Activated T-cell treated with anti-CD3 and anti-CD28 coated beads, Interleukin-2, amount 50 U/mL, for 72 hours (primary cell): ENCODE measurements at regions not wholly inside any gene's neighbourhood (a gene's known extent, or its start where the extent isn't known, plus 50 kb on each side); places are given as distances from the start of the nearest gene placed in this dataset.

Experiments used
- ATAC-seq, 2 donors: fragments of 150-1000 bp; cut with Tn5 transposase; replicated peaks in 1 of 2; 2 replicates each; pipeline ENCODE4 v1.10.0; 2021; ENCODE audit warnings: moderate library complexity in 2 of 2, mild to moderate bottlenecking in 1 of 2
- DNase-seq, 2 donors: peaks; one replicate each; pipeline ENCODE4 v3.0.0; 2021 to 2022; ENCODE audit warnings: mixed read lengths in 1 of 2
- H3K27ac Mint-ChIP-seq: one replicate; pipeline ENCODE4 v1.8.0; 2022; ENCODE audit warnings: mild to moderate bottlenecking, moderate library complexity, mixed read lengths
- H3K27me3 Mint-ChIP-seq: one replicate; pipeline ENCODE4 v1.8.0; 2022; ENCODE audit warnings: low read depth, mixed read lengths
- H3K36me3 Mint-ChIP-seq, 2 donors: one replicate each; pipeline ENCODE4 v1.8.0; 2022; ENCODE audit warnings: mixed read lengths in 2 of 2, mild to moderate bottlenecking in 1 of 2; ENCODE audit not compliant: insufficient read depth in 2 of 2
- H3K4me1 Mint-ChIP-seq: one replicate; pipeline ENCODE4 v1.8.0; 2022; ENCODE audit warnings: low read depth, mixed read lengths
- H3K4me3 Mint-ChIP-seq, 2 donors: one replicate each; pipeline ENCODE4 v1.8.0; 2022; ENCODE audit warnings: mild to moderate bottlenecking in 2 of 2, mixed read lengths in 2 of 2, moderate library complexity in 2 of 2
- H3K9me3 Mint-ChIP-seq, 2 donors: one replicate each; pipeline ENCODE4 v1.8.0; 2022; ENCODE audit warnings: mixed read lengths in 2 of 2

DNA sequence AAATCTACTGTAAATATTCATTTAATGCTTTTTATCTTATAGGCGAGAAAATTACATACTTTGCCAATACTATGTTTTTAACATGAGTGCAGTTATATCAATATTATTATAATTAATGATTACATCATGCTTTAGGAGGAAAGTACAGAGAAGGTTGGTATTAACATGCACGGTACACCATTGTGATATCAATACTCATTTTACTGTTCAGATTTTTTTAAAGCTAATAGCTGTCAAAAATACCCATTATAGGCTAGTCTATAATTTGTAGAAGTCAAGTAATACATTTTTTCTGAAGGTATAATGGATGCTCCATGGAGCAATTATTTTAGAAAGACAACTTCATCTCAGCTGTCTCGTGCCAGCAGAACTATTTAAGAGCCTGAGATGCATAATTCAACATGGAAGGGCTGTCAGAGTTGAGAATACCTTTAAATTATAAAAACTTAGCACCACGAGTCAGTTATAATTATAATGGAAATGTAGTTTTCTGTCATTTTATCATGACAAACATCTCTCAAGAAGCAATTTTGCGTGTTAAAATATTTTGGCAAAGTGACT lies 1641.7 kb upstream of the ACVR2A start:
- no peaks in the 10 kb centered on the region for H3K4me1 Mint-ChIP-seq
- peaks cover under 1 to 4% of the 10 kb centered on the region in 2 donors for H3K9me3 Mint-ChIP-seq
- DNase-seq (no peak), ATAC-seq (no peak)
- no peaks in the 10 kb centered on the region for H3K36me3 Mint-ChIP-seq
- H3K4me3 Mint-ChIP-seq = no peak overlapping the region
- no peak overlapping the region for H3K27ac Mint-ChIP-seq
- H3K27me3 Mint-ChIP-seq = no peaks in the 10 kb centered on the region

DNA sequence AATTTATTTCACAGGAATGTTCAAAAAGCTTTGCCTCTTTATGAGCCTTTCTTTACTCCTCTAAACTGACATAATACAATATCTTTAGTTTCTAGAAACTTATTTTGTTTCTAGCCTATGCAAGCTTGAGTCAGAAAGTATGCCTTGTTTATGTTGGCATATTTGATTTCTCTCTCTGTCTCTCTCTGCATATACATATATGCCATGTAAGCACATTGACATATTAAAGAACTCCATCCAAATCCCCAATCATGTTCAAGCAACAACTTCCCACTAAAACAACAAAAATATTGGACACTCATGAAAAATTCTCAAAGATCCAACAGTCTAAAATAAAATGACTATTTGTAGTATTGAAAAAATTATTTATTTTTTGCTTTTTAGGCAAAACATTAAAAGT lies 1651.2 kb upstream of the ACVR2A start:
- DNase-seq (no peak), ATAC-seq (no peak)
- Mint-ChIP-seq H3K4me1 (no peaks in the 10 kb centered on the region), H3K9me3 (peaks cover 6 to 8% of the 10 kb centered on the region in 2 donors), H3K27me3 (no peaks in the 10 kb centered on the region), H3K36me3 (no peaks in the 10 kb centered on the region), H3K27ac (no peak overlapping the region), H3K4me3 (no peak overlapping the region)

- DNase-seq (no peak), ATAC-seq (no peak)
- no peak overlapping the region for H3K4me3 Mint-ChIP-seq
- H3K9me3 Mint-ChIP-seq = peaks cover 0 to 5% of the 10 kb centered on the region in 2 donors
- no peak overlapping the region for H3K27ac Mint-ChIP-seq
- H3K4me1 Mint-ChIP-seq = no peaks in the 10 kb centered on the region
- H3K36me3 Mint-ChIP-seq = no peaks in the 10 kb centered on the region
- no peaks in the 10 kb centered on the region for H3K27me3 Mint-ChIP-seq
These were observed 1655.3 kb upstream of the ACVR2A start for GRCh38 chr2:146189541-146189940.

DNA sequence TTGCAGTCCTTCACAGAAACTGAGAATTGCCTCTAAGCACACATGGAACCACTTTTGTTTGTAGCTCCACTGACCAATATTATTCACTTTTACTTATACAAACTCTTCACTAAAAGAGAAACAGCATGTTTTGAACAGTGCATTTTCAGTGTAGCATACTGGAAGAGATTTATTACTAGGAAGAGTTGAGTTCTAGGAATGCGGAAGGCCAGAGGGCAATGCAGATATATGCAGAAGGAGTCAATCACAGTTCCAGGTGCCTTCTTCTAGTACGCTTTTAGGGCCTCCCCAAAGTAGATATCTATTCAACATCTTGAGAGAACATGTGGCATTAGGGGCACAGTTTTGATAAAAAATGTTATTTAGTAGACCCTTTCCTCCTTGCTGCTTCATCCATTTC lies 1654.0 kb upstream of the ZEB2 start:
- no peak overlapping the region for H3K27ac Mint-ChIP-seq

GRCh38 chr2:146161256-146161882 lies 1641.5 kb upstream of the ZEB2 start:
- Mint-ChIP-seq H3K9me3 (peaks cover 0 to 1% of the 10 kb centered on the region in 2 donors), H3K4me3 (no peak overlapping the region), H3K27me3 (no peaks in the 10 kb centered on the region), H3K4me1 (no peaks in the 10 kb centered on the region), H3K27ac (no peak overlapping the region), H3K36me3 (no peaks in the 10 kb centered on the region)
- ATAC-seq (no peak), DNase-seq (no peak)

More for the DNA sequence above, 1654.0 kb upstream of the ZEB2 start:
- DNase-seq (no peak), ATAC-seq (no peak)
- no peaks in the 10 kb centered on the region for H3K27me3 Mint-ChIP-seq
- peaks cover 0 to 1% of the 10 kb centered on the region in 2 donors for H3K36me3 Mint-ChIP-seq
- H3K4me3 Mint-ChIP-seq = no peak overlapping the region
- peaks cover 5% of the 10 kb centered on the region in 2 donors for H3K9me3 Mint-ChIP-seq
- no peaks in the 10 kb centered on the region for H3K4me1 Mint-ChIP-seq

GRCh38 chr2:146158072-146158674 lies 1638.3 kb upstream of the ZEB2 start:
- no peaks in the 10 kb centered on the region for H3K4me1 Mint-ChIP-seq
- peaks cover 0 to 1% of the 10 kb centered on the region in 2 donors for H3K9me3 Mint-ChIP-seq
- no peak for ATAC-seq
- H3K36me3 Mint-ChIP-seq = no peaks in the 10 kb centered on the region
- no peak overlapping the region for H3K27ac Mint-ChIP-seq
- no peak overlapping the region for H3K4me3 Mint-ChIP-seq
- no peaks in the 10 kb centered on the region for H3K27me3 Mint-ChIP-seq
- no peak for DNase-seq

- H3K27me3 Mint-ChIP-seq = no peaks in the 10 kb centered on the region
- H3K36me3 Mint-ChIP-seq = no peaks in the 10 kb centered on the region
- no peak overlapping the region for H3K27ac Mint-ChIP-seq
- peaks cover 0 to 6% of the 10 kb centered on the region in 2 donors for H3K9me3 Mint-ChIP-seq
- no peaks in the 10 kb centered on the region for H3K4me1 Mint-ChIP-seq
- DNase-seq = no peak
- no peak overlapping the region for H3K4me3 Mint-ChIP-seq
- no peak for ATAC-seq
These were observed 1627.6 kb upstream of the ZEB2 start for GRCh38 chr2:146147448-146148012.

DNA sequence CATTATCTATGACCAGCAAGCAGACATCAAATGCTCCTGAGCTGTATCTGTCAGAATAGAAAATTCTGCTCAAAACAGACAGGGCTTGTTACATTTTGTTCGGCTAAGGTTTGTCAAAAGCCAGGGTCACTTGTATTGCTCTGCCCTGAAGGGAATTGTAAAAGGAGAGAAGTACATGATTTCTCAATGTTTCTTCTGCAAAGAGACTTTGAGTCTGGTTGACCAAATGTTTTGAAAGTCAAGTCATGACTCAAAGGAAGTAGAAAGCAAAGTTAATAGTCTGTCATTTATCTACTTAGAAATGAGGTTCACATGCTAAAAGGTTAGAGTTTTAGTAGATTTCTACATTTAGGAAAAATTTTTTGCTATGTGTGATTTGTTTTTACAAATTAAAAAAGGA lies 1624.1 kb upstream of the ZEB2 start:
- DNase-seq = no peak
- H3K36me3 Mint-ChIP-seq = no peaks in the 10 kb centered on the region
- H3K9me3 Mint-ChIP-seq = peaks cover 2 to 6% of the 10 kb centered on the region in 2 donors
- ATAC-seq = no peak
- H3K4me3 Mint-ChIP-seq = no peak overlapping the region
- H3K27me3 Mint-ChIP-seq = no peaks in the 10 kb centered on the region
- H3K4me1 Mint-ChIP-seq = no peaks in the 10 kb centered on the region
- no peak overlapping the region for H3K27ac Mint-ChIP-seq

- H3K36me3 Mint-ChIP-seq = no peaks in the 10 kb centered on the region
- H3K4me1 Mint-ChIP-seq = no peaks in the 10 kb centered on the region
- no peak overlapping the region for H3K4me3 Mint-ChIP-seq
- H3K9me3 Mint-ChIP-seq = peaks cover 4% of the 10 kb centered on the region in 2 donors
- ATAC-seq = no peak
- no peaks in the 10 kb centered on the region for H3K27me3 Mint-ChIP-seq
- no peak overlapping the region for H3K27ac Mint-ChIP-seq
- no peak for DNase-seq
These were observed 1618.9 kb upstream of the ZEB2 start for GRCh38 chr2:146138820-146139219.

DNA sequence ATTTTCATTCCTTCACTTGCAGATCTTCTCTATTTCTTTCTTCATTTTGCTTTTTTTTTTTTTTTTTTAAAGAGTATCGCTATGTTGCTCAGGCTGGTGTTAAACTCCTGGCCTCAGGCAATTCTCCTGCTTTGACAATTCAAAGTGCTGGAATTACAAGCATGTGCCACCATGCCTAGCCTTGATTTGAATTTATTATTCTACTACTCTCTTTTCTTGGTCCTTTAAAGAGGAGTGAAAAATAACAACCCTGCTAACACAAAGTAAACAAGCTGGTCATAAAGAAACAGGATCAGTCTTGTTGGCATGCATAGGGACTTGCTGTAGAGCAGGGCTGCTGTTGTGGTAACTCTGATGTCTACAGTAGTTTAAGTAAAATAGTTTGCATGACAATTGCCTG lies 1615.3 kb upstream of the ZEB2 start:
- Mint-ChIP-seq H3K4me3 (no peak overlapping the region), H3K9me3 (peaks cover 6 to 9% of the 10 kb centered on the region in 2 donors)
- no peak for ATAC-seq

GRCh38 chr2:146131785-146132184 lies 1611.9 kb upstream of the ZEB2 start:
- no peak for DNase-seq
- peaks cover 2 to 6% of the 10 kb centered on the region in 2 donors for H3K9me3 Mint-ChIP-seq
- no peaks in the 10 kb centered on the region for H3K4me1 Mint-ChIP-seq
- no peaks in the 10 kb centered on the region for H3K36me3 Mint-ChIP-seq
- no peak overlapping the region for H3K4me3 Mint-ChIP-seq
- ATAC-seq = no peak
- no peak overlapping the region for H3K27ac Mint-ChIP-seq
- no peaks in the 10 kb centered on the region for H3K27me3 Mint-ChIP-seq

More for the DNA sequence above, 1615.3 kb upstream of the ZEB2 start:
- Mint-ChIP-seq H3K27ac (no peak overlapping the region), H3K4me1 (no peaks in the 10 kb centered on the region), H3K27me3 (no peaks in the 10 kb centered on the region), H3K36me3 (no peaks in the 10 kb centered on the region)
- DNase-seq = no peak

DNA sequence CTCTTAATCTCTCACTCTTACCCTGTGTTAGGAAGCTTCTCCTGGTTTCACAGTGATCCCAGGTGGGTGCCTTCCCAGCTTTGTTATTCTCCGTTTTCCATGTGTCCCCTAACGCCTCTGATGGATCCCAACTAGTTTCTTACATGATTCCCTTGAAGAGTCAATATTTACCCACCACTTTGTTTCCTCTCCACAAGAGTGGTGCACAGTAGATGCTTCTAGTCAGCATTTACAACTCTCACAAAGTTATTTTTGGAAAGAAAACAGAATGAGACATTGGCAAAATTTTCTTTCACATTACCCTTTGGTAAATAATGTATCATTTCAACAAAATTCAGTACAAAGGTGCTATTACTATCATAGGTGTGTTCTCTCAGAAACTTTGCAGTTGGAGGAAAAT lies 1611.1 kb upstream of the ZEB2 start:
- H3K36me3 Mint-ChIP-seq = no peaks in the 10 kb centered on the region
- H3K4me3 Mint-ChIP-seq = no peak overlapping the region
- DNase-seq (no peak), ATAC-seq (no peak)
- no peaks in the 10 kb centered on the region for H3K4me1 Mint-ChIP-seq
- no peaks in the 10 kb centered on the region for H3K27me3 Mint-ChIP-seq
- H3K9me3 Mint-ChIP-seq = peaks cover 2 to 4% of the 10 kb centered on the region in 2 donors
- H3K27ac Mint-ChIP-seq = no peak overlapping the region

GRCh38 chr2:146130290-146130689 lies 1610.4 kb upstream of the ZEB2 start:
- Mint-ChIP-seq H3K27me3 (no peaks in the 10 kb centered on the region), H3K27ac (no peak overlapping the region), H3K9me3 (peaks cover 2 to 4% of the 10 kb centered on the region in 2 donors), H3K4me3 (no peak overlapping the region), H3K4me1 (no peaks in the 10 kb centered on the region), H3K36me3 (no peaks in the 10 kb centered on the region)
- ATAC-seq (no peak), DNase-seq (no peak)
